RPMI7951 (cell line): ENCODE measurements at regions not wholly inside any gene's neighbourhood (a gene's known extent, or its start where the extent isn't known, plus 50 kb on each side); places are given as distances from the start of the nearest gene placed in this dataset.
"Not testable (repeated sequence)": the region's sequence is repeated elsewhere in the genome, so short reads cannot be mapped to it uniquely, and the experiment has no call there.

ENCODE experiments used
- DNase-seq: peaks from one replicate; pipeline ENCODE4 v3.0.0-alpha.2; 2012; ENCODE audit warnings: low read depth

DNA sequence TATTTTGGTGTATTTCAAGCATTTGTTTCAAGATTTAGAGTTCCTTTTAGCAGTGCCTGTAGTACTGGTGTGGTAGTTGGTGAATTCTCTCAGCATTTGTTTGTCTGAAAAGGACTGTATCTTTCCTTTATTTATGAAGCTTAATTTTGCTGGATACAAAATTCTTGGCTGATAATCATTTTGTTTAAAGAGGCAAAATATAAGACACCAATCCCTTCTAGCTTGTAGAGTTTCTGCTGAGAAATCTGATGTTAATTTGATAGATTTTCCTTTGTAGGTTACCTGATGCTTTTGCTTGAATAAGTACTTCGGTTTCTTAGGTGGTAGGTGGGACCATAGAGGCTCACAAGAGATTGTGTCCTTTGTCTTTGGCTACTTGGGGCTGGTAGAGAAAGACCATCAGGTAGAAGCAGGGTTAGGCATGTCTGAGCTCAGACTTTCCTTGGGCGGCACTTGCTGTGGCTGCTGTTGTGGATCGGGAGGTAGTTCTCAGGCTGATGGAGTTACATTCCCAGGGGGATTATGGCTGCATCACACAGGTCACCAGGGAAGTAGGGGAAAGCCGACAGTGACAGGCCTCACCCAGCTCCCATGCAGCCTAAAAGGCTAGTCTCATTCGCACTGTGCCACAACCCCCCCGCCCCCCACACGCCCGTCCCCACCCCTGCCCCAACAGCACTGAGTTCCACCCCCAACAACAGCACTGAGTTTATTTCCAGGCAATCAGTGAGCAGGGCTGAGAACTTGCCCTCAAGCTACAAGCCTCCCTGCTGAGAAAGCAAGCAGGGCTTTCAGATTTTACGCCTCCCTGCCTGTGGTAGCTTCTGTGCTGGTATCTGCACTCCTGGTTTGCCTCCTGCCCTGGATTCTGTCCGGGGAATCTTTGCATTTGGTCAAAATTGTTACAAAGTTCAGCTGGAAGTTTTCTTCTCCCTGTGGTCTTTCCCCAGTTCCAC is 127.1 kb upstream of the GLRA1 start:
- DNase-seq = no peak

- DNase-seq = no peak
These were observed 121.7 kb upstream of the GLRA1 start for GRCh38 chr5:152046361-152046760.

GRCh38 chr5:152038856-152039255 is 114.2 kb upstream of the GLRA1 start:
- not testable (repeated sequence) for DNase-seq

DNA sequence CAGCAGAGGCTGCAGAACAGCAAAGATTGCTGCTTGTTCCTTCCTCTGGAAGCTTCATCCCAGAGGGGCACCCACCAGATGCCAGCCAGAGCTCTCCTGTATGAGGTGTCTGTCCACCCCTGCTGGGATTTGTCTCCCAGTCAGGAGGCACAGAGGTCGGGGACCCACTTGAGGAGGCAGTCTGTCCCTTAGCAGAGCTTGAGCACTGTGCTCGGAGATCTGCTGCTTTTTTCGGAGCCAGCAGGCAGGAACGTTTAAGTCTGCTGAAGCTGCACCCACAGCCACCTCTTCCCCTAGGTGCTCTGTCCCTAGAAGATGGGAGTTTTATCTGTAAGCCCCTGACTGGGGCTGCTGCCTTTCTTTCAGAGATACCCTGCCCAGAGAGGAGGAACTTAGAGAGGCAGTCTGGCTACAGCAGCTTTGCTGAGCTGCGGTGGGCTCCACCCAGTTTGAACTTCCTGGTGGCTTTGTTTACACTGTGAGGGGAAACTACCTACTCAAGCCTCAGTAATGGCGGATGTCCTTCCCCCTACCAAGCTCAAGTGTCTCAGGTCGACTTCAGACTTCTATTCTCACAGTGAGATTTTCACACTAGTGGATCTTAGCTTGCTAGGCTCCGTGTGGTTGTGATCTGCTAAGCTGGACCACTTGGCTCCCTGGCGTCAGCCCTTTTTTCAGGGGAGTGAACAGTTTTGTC is 101.8 kb upstream of the GLRA1 start:
- DNase-seq = not testable (repeated sequence)

DNA sequence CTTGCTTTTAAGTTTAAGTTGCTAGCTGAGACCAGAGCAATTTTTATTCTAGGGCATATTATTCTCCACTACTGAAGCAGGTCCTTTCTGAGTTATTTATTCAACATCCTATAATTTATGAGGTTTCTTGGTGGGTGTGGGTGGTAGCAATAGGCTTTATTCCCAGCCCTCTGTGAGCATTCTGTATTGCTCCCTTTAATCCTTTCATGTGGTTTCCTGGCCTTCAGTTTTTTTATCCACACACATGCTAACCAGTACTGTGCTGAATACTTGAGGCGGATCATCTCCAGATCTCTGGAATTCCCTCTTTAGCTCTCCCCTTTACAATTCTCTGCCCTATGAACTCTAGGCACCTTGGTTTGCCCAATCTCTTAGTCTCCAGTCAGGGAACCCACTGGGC is 91.8 kb upstream of the GLRA1 start:
- no peak for DNase-seq

DNA sequence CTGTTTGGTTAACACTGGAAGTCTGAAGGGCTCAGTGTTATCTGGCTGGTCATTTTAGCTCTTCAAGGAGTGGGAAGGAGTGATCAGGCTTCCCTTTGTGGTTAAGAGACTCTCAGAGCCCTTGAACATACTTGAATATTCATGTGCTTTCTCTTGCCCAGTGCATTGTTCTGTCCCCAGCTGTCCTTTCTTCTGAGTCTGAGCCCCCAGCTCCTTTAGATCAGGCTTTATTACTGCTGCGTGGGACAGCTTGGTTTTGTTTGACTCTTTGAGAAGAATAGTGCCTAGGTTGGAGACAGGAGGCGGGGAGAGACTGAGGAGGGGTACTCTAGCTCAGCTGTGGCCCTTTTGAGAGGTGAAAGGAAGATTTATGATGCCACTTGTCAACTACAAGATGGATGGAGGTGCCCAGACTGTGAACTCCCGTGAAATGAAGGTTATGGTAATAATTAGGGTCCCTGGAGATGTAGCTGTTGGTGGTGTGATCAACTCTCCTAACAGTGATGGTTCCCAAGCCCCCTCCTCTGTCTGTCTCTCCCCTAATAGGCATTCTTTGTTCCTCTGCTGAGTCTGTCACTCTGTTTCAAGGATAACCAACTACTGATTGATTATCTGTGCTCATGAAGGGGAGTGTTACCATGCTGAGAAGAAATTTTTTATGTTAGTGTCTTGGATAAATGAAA is 83.1 kb upstream of the GLRA1 start:
- DNase-seq = no peak

GRCh38 chr5:152004095-152004494 is 79.4 kb upstream of the GLRA1 start:
- no peak for DNase-seq
